ENCODE measurements at regions not wholly inside any gene's neighbourhood (a gene's known extent, or its start where the extent isn't known, plus 50 kb on each side); places are given as distances from the start of the nearest gene placed in this dataset.

DNA sequence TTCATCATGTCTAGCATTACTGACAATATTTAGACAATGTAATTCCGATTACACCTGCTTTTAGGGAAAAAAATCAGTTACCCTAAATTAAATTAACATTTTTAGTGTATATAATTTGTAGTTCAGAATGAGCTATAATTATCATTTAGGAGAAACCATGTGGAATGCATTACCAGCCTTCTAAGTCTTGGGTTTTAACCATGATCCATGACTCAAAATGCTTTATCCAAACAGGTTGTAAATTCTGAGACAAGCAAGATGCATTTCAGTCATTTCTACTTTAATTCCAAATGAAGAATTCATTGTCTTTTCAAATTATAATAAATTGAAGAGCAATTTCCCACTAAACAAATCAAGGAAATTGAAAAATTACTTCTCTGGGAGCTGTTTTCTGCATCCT is 243.7 kb upstream of the LRIG1 start:
- no peak for TF ChIP-seq EZH2 (IDR thresholded peaks at IDR 0.05; ENCODE audit: borderline replicate concordance, insufficient read depth, low read depth, low read length, poor library complexity, severe bottlenecking)
- TF ChIP-seq, protein P1, sequence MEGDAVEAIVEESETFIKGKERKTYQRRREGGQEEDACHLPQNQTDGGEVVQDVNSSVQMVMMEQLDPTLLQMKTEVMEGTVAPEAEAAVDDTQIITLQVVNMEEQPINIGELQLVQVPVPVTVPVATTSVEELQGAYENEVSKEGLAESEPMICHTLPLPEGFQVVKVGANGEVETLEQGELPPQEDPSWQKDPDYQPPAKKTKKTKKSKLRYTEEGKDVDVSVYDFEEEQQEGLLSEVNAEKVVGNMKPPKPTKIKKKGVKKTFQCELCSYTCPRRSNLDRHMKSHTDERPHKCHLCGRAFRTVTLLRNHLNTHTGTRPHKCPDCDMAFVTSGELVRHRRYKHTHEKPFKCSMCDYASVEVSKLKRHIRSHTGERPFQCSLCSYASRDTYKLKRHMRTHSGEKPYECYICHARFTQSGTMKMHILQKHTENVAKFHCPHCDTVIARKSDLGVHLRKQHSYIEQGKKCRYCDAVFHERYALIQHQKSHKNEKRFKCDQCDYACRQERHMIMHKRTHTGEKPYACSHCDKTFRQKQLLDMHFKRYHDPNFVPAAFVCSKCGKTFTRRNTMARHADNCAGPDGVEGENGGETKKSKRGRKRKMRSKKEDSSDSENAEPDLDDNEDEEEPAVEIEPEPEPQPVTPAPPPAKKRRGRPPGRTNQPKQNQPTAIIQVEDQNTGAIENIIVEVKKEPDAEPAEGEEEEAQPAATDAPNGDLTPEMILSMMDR (IDR thresholded peaks at IDR 0.05) = no peak

All from B cell (primary cell).